Stimulated activated CD4-positive, alpha-beta T cell treated with anti-CD3 and anti-CD28 coated beads, Interleukin-4, amount 100 ng/mL, for 4 hours (primary cell): ENCODE measurements at regions not wholly inside any gene's neighbourhood (a gene's known extent, or its start where the extent isn't known, plus 50 kb on each side); places are given as distances from the start of the nearest gene placed in this dataset.

Source experiments
- DNase-seq, 2 experiments: peaks; one replicate each; pipeline ENCODE4 v3.0.0-alpha.2; 2020

GRCh38 chr2:181152226-181152625 is 171.8 kb downstream of the UBE2E3 start:
- DNase-seq = no peak

GRCh38 chr2:181152701-181153100 is 172.3 kb downstream of the UBE2E3 start:
- DNase-seq = no peak

DNA sequence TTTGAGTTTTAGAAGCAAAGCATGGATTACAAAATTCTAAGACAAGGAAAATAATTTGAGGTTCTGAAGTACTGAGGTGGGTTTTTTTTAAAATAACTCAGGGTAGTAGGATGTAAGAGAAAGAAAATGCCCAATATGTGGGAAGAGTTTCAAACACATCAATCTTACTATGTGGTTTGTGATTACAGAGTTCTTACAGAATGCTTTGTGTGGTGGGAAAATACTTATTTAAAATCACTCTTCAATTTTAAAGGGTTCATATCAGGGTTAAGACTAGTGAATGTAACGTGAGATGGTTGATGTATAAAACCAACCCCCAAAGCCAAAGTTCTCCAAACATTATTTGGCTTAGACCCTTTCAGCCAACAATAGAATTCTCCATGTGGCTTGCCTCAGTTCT is 173.5 kb downstream of the UBE2E3 start:
- no peak for DNase-seq

DNA sequence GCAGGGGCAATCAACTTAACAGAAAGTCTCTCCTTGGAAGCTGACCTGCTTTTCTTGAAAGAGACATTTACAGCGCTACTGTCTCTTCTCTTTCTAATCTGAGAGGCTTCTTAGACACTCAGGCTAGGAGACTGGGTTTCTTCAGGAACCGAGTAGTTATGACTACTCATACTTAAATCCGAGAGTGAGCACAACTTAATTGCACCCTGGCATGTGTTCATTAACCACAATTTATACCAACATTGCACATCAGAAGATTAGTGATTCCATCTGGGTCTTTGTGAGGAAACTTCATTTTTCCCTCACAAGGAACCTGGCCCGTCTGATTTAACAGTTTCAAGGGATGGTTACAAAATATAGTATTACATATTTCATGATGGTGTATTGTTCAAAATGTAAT is 176.9 kb downstream of the UBE2E3 start:
- DNase-seq = no peak

GRCh38 chr2:181158427-181158826 is 178.0 kb downstream of the UBE2E3 start:
- no peak for DNase-seq

GRCh38 chr2:181161615-181162014 is 181.2 kb downstream of the UBE2E3 start:
- DNase-seq = no peak

GRCh38 chr2:181163139-181163538 is 182.7 kb downstream of the UBE2E3 start:
- DNase-seq = peak in 1 of 2 experiments; percentile 8

GRCh38 chr2:181163691-181164090 is 183.3 kb downstream of the UBE2E3 start:
- no peak for DNase-seq

DNA sequence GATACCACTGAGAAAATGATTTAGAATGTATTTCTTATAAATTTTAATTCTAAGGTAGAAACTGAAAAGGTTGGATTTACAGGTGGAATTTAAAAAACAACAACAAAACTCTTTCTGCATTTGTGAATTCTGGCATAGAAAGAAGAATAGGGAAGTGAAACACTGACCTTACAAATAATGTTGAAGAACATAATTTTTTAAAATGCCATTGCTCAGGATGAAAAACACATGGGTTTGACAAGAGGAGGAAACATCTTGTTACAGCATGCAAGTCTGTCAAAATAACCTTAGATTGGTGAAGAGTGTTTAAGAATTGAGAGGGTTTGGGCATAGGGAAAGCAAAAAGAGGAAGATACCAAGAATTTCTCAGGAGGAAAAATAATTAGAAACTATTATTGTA is 184.3 kb downstream of the UBE2E3 start:
- no peak for DNase-seq

- DNase-seq = peak in 1 of 2 experiments; percentile 14
Observed at GRCh38 chr2:181165199-181165868, 184.9 kb downstream of the UBE2E3 start.

- DNase-seq = no peak
Observed at GRCh38 chr2:181169503-181169902, 189.1 kb downstream of the UBE2E3 start.

GRCh38 chr2:181170256-181170655 is 189.9 kb downstream of the UBE2E3 start:
- DNase-seq = no peak

- no peak for DNase-seq
Observed at GRCh38 chr2:181172676-181173075, 192.3 kb downstream of the UBE2E3 start.

DNA sequence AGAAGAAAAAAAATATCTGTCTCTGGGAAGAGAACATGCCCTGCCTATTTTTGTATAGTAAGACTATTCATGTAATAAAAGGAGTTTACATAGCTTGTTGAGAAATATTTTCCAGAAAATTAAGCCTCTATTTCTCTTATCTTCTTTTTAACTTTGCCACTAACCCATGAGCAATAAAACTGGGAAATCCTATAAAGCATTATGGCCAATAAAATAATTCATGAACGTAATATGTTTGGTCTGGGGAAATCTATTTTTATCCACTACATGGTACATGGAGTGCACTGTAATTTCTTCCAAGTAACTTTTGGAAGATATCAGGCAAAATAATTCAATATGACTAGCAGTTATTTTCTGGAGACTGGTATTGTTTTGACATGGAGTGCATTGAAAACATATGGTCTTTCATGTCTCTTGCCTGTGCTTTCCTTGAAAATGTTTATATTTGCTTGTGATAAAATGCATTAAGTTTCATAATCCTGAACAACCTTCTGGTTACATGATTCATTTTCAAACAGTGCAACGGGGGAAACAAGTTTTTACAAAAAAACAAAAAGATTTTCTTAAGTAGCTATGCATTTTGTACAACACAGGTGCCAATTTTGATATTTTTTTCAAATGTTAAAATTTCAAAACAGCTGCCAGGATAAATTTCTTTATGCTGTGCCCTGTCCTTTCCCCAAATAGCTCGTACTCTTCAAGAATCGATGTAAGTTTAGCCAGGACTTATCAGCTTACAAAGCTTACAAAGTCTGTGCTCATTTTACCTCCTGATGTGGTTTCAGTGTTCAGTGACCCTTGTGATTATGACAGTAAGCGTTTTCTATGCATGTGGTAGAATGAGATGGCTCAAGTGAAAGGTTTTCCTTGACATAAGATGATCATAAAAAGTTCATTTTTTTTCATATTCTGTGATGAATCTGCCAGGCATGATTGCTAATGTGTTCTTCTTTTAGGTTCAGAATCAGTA is 194.5 kb downstream of the UBE2E3 start:
- DNase-seq = no peak

GRCh38 chr2:181176540-181176939 is 196.1 kb downstream of the UBE2E3 start:
- DNase-seq = no peak

GRCh38 chr2:181177376-181177775 is 197.0 kb downstream of the UBE2E3 start:
- DNase-seq = no peak

GRCh38 chr2:181178130-181178529 is 197.7 kb downstream of the UBE2E3 start:
- no peak for DNase-seq

DNA sequence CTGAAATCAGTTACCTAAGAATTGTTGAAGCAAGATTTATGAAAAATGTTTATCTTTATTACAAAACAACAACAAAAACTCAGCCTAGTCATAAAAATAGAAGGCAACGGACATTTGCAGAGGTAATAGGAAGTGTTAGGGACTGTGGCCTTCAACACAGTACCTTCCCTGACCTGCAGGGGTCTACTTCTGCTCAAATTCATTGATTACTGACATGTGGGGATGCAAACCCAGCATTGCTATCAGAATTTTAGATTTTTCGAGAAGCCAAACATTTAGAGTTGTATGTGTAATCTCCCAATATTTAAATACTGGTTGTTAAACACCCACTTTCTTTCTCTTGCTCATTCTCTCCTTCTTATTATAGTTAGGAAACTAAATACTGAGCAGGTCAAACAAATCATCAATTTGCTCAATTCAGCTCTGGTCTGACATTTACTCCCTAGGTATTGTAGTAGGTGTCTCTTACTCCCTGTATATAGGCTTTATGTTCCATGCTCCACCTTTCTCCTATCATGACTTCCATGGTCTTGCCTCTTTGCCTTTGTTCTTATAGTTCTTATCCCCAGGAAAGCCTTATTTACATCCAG is 198.5 kb downstream of the UBE2E3 start:
- peak; percentile 14 to 26 for DNase-seq

- DNase-seq = no peak
Observed at GRCh38 chr2:181183878-181184542, 203.6 kb downstream of the UBE2E3 start.

- no peak for DNase-seq
Observed at GRCh38 chr2:181185421-181185820, 205.0 kb downstream of the UBE2E3 start.

GRCh38 chr2:181185948-181186347 is 205.5 kb downstream of the UBE2E3 start:
- DNase-seq = no peak

DNA sequence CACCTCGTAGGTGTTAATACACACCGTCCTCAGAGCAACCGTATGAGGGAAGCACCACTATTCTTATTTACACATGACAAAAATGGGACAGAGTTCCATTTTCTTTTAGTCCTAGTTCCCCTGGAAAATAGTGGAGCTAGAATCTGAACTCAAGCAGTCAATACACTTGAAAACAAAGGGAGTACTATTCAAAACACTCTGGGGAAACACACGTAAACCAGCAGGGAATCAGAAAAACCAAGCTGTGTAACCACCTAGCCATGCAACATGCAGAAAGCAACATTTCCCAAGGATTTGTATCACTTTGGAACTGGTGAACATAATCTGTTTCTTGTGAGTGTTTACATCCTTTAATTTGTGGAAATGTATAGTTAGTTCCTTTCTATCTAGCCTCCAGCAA is 208.2 kb downstream of the UBE2E3 start:
- no peak for DNase-seq

DNA sequence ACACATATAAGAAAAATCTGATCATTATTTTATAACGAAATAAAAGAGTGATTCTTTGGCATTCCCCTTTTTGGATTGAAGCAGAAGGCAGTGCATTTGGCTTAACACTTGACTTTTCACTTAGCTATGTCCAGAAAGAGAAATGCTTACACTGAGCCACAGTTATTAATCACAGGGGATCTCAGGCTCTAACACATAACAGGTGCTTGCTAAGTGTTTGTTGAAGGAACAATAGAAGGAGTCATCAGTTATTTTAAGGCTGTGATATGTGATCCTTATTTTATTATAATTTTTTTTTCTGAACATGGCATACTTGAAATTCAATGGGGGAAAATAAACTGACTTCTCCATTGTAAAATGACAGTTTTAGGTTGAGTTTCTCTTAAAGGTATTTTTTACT is 209.5 kb downstream of the UBE2E3 start:
- DNase-seq = no peak
